GM21529 (cell line): ENCODE measurements at regions not wholly inside any gene's neighbourhood (a gene's known extent, or its start where the extent isn't known, plus 50 kb on each side); places are given as distances from the start of the nearest gene placed in this dataset.

Experiments
- ATAC-seq: cut with Tn5 transposase; IDR thresholded peaks from one replicate; pipeline ENCODE4 v1.9.1; 2021; ENCODE audit not compliant: unreplicated experiment

- ATAC-seq = no peak
These were observed 1076.1 kb upstream of the CADM2 start for GRCh38 chr3:83882701-83883100.

- no peak for ATAC-seq
These were observed 1068.6 kb upstream of the CADM2 start for GRCh38 chr3:83890039-83890762.

GRCh38 chr3:83890763-83891135 lies 1068.0 kb upstream of the CADM2 start:
- no peak for ATAC-seq

GRCh38 chr3:83894223-83894622 lies 1064.6 kb upstream of the CADM2 start:
- no peak for ATAC-seq

GRCh38 chr3:83895892-83896291 lies 1062.9 kb upstream of the CADM2 start:
- no peak for ATAC-seq

GRCh38 chr3:83902787-83903533 lies 1055.8 kb upstream of the CADM2 start:
- no peak for ATAC-seq

- ATAC-seq = no peak
These were observed 1045.4 kb upstream of the CADM2 start for GRCh38 chr3:83913381-83913780.

GRCh38 chr3:83926291-83926690 lies 1032.5 kb upstream of the CADM2 start:
- ATAC-seq = no peak

- ATAC-seq = no peak
These were observed 1030.4 kb upstream of the CADM2 start for GRCh38 chr3:83928391-83928790.

GRCh38 chr3:83928903-83929302 lies 1029.9 kb upstream of the CADM2 start:
- no peak for ATAC-seq

GRCh38 chr3:83934192-83935021 lies 1024.4 kb upstream of the CADM2 start:
- no peak for ATAC-seq

GRCh38 chr3:83938491-83938890 lies 1020.3 kb upstream of the CADM2 start:
- ATAC-seq = no peak

- ATAC-seq = no peak
These were observed 1016.6 kb upstream of the CADM2 start for GRCh38 chr3:83941990-83942745.

GRCh38 chr3:83946049-83946448 lies 1012.7 kb upstream of the CADM2 start:
- ATAC-seq = no peak

- ATAC-seq = no peak
These were observed 1012.2 kb upstream of the CADM2 start for GRCh38 chr3:83946554-83946953.

- ATAC-seq = no peak
These were observed 1010.0 kb upstream of the CADM2 start for GRCh38 chr3:83948771-83949170.

- ATAC-seq = no peak
These were observed 1005.2 kb upstream of the CADM2 start for GRCh38 chr3:83953417-83954089.

- no peak for ATAC-seq
These were observed 1002.4 kb upstream of the CADM2 start for GRCh38 chr3:83956431-83956830.

GRCh38 chr3:83968356-83968755 lies 990.4 kb upstream of the CADM2 start:
- ATAC-seq = no peak

GRCh38 chr3:83971666-83972065 lies 987.1 kb upstream of the CADM2 start:
- no peak for ATAC-seq
